ENCODE measurements at regions not wholly inside any gene's neighbourhood (a gene's known extent, or its start where the extent isn't known, plus 50 kb on each side); places are given as distances from the start of the nearest gene placed in this dataset.
"Not testable (repeated sequence)": the region's sequence is repeated elsewhere in the genome, so short reads cannot be mapped to it uniquely, and the experiment has no call there.

DNA sequence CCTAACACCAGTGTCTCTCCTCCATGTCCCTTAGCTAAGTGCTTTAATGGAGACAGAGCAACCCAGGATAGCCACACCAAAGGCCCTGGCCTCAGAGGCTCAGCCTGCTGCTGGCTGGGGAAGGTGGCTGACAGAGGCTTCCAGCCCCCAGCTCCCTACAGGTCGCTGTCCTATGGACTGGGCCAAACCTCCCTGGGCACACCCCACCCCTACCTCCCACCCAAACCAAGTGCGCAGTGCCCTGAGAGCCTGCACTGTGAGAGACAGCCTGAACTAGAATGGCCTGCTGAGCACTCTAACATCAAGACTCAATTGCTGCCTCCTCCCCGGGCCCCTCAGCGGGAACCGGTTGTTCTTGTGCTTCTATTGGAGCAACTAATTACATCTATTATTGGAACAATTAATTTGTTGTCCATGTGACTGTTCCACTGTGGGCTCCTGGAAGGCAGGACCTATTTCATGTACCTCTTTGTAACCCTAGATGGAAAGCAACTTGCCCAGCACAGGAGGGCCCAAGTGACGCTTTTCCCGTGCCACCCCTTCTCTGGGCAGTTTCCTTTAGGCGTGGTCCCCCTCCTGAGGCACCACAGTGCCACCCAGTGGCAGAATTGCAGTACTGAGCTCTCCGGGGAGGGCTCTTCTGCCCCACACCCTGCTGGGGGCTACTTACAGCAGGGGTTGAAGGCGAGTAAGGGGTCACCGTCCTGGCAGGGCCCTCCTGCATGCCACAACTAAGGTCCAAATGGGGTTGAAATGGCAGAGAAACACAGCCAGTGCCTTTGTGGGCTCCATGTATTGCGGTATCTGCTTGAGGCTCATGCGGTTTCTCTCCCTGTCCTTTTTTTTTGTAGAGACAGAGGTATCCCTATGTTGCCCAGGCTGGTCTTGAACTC, 63.7 kb upstream of the WAPL start:
- no peak overlapping the region for H3K27ac ChIP-seq (ENCODE audit: low read depth, low read length)
- H3K9me2 ChIP-seq (replicated peaks; ENCODE audit: insufficient read depth, low read length) = no peaks in the 10 kb centered on the region
- H3K9me3 ChIP-seq (ENCODE audit: insufficient read depth, low read length) = no peaks in the 10 kb centered on the region
- no peaks in the 10 kb centered on the region for H3K27me3 ChIP-seq (ENCODE audit: low read length)
- no peaks in the 10 kb centered on the region for H4K20me1 ChIP-seq (ENCODE audit: low read depth, low read length)
- H3K4me2 ChIP-seq (ENCODE audit: low read depth, low read length, poor library complexity, severe bottlenecking) = no peak overlapping the region
- TF ChIP-seq EZH2phosphoT487 (conservative IDR thresholded peaks at IDR 0.05; ENCODE audit: low read length) = no peak
- TF ChIP-seq, protein P1, sequence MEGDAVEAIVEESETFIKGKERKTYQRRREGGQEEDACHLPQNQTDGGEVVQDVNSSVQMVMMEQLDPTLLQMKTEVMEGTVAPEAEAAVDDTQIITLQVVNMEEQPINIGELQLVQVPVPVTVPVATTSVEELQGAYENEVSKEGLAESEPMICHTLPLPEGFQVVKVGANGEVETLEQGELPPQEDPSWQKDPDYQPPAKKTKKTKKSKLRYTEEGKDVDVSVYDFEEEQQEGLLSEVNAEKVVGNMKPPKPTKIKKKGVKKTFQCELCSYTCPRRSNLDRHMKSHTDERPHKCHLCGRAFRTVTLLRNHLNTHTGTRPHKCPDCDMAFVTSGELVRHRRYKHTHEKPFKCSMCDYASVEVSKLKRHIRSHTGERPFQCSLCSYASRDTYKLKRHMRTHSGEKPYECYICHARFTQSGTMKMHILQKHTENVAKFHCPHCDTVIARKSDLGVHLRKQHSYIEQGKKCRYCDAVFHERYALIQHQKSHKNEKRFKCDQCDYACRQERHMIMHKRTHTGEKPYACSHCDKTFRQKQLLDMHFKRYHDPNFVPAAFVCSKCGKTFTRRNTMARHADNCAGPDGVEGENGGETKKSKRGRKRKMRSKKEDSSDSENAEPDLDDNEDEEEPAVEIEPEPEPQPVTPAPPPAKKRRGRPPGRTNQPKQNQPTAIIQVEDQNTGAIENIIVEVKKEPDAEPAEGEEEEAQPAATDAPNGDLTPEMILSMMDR (IDR thresholded peaks at IDR 0.05; ENCODE audit: insufficient read depth, low read length, poor library complexity, severe bottlenecking) = peak; percentile 83
- no peaks in the 10 kb centered on the region for H3K36me3 ChIP-seq (ENCODE audit: low read length)
- H3K9ac ChIP-seq (ENCODE audit: low read length) = peak overlapping the region; percentile 18; the same call in 1 of the 2 replicates
- H3F3A ChIP-seq (ENCODE audit: insufficient read depth) = no peaks in the 10 kb centered on the region
- no peak overlapping the region for H3K4me3 ChIP-seq (ENCODE audit: insufficient read depth, low read length, poor library complexity, severe bottlenecking)
- H3K79me2 ChIP-seq (ENCODE audit: insufficient read depth, low read length) = no peaks in the 10 kb centered on the region
- peak overlapping the region; percentile 15 for H2AFZ ChIP-seq (ENCODE audit: low read depth, low read length, severe bottlenecking)

DNA sequence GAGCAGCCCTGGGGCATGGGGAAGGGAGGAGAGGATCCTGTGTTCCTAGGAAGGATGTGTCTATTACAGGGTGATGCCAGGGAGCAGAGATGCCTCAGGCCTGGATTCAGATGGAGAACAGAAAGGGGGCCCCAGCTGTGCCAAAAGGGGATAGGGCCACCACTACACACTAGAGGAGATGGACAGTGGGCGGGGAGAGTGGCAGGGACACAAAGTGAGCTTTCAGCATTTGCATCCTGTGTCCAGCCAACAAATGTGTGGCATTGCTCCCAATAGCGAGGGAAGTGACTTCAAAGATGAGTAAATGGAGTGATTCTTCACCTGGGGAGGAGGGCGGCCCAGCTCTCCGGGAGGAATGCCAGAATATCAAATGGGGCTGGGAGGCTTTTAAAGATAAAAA, 64.9 kb upstream of the WAPL start:
- no peak overlapping the region for H3K4me3 ChIP-seq (ENCODE audit: insufficient read depth, low read length, poor library complexity, severe bottlenecking)
- H3K9ac ChIP-seq (ENCODE audit: low read length) = no peak overlapping the region
- TF ChIP-seq EZH2phosphoT487 (conservative IDR thresholded peaks at IDR 0.05; ENCODE audit: low read length) = no peak
- TF ChIP-seq, protein P1 (IDR thresholded peaks at IDR 0.05; ENCODE audit: insufficient read depth, low read length, poor library complexity, severe bottlenecking) = no peak
- H3K27me3 ChIP-seq (ENCODE audit: low read length) = no peaks in the 10 kb centered on the region
- H2AFZ ChIP-seq (ENCODE audit: low read depth, low read length, severe bottlenecking) = no peak overlapping the region
- no peak overlapping the region for H3K4me2 ChIP-seq (ENCODE audit: low read depth, low read length, poor library complexity, severe bottlenecking)
- H3F3A ChIP-seq (ENCODE audit: insufficient read depth) = no peaks in the 10 kb centered on the region
- no peaks in the 10 kb centered on the region for H3K9me3 ChIP-seq (ENCODE audit: insufficient read depth, low read length)
- H3K9me2 ChIP-seq (replicated peaks; ENCODE audit: insufficient read depth, low read length) = no peaks in the 10 kb centered on the region
- H4K20me1 ChIP-seq (ENCODE audit: low read depth, low read length) = no peaks in the 10 kb centered on the region
- H3K27ac ChIP-seq (ENCODE audit: low read depth, low read length) = no peak overlapping the region
- no peaks in the 10 kb centered on the region for H3K36me3 ChIP-seq (ENCODE audit: low read length)
- no peaks in the 10 kb centered on the region for H3K79me2 ChIP-seq (ENCODE audit: insufficient read depth, low read length)

DNA sequence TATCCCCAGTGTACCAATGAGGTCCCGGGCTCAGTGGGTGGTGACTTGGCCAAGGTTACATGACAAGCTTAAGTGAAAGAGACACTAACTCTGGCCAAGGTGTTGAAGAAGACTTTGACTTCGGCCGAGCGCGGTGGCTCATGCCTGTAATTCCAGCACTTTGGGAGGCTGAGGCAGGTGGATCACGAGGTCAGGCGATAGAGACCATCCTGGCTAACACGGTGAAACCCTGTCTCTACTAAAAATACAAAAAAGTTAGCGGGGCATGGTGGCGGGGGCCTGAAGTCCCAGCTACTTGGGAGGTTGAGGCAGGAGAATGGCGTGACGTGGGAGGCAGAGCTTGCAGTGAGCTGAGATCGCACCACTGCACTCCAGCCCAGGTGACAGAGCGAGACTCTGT, 65.6 kb upstream of the OPN4 start:
- H3K4me2 ChIP-seq (ENCODE audit: low read depth, low read length, poor library complexity, severe bottlenecking); H3K9me3 ChIP-seq (ENCODE audit: insufficient read depth, low read length); H3K27me3 ChIP-seq (ENCODE audit: low read length); H3F3A ChIP-seq (ENCODE audit: insufficient read depth); H3K4me3 ChIP-seq (ENCODE audit: insufficient read depth, low read length, poor library complexity, severe bottlenecking); H3K27ac ChIP-seq (ENCODE audit: low read depth, low read length); H2AFZ ChIP-seq (ENCODE audit: low read depth, low read length, severe bottlenecking); H3K9ac ChIP-seq (ENCODE audit: low read length); H3K36me3 ChIP-seq (ENCODE audit: low read length); H4K20me1 ChIP-seq (ENCODE audit: low read depth, low read length); H3K79me2 ChIP-seq (ENCODE audit: insufficient read depth, low read length); H3K9me2 ChIP-seq (replicated peaks; ENCODE audit: insufficient read depth, low read length): not testable (repeated sequence)

DNA sequence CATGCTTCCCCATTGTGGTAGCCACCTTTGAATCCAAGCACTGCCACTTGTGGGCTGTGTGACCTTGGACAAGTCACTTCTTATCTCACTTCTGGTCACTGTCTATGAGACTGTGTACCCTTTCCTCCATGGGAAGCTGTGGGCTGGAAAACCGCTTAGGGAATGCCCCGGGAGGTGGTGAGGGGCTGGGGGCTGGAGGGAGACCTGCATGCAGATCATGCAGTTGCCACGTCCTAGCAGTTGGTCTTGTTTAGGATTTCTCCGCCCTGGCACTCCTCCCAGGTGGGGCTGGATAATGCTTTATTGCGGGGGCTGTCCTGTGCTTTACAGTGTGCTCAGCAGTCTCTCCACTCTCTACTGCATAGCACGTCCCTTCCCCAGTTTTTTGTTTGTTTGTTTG, 62.9 kb upstream of the OPN4 start:
- Histone ChIP-seq H3K27ac (ENCODE audit: low read depth, low read length) (no peak overlapping the region), H3K79me2 (ENCODE audit: insufficient read depth, low read length) (no peaks in the 10 kb centered on the region), H2AFZ (ENCODE audit: low read depth, low read length, severe bottlenecking) (no peak overlapping the region), H3F3A (ENCODE audit: insufficient read depth) (no peaks in the 10 kb centered on the region), H4K20me1 (ENCODE audit: low read depth, low read length) (no peaks in the 10 kb centered on the region), H3K9me3 (ENCODE audit: insufficient read depth, low read length) (no peaks in the 10 kb centered on the region), H3K9ac (ENCODE audit: low read length) (no peak overlapping the region), H3K9me2 (replicated peaks; ENCODE audit: insufficient read depth, low read length) (no peaks in the 10 kb centered on the region), H3K4me3 (ENCODE audit: insufficient read depth, low read length, poor library complexity, severe bottlenecking) (no peak overlapping the region), H3K27me3 (ENCODE audit: low read length) (no peaks in the 10 kb centered on the region), H3K36me3 (ENCODE audit: low read length) (no peaks in the 10 kb centered on the region), H3K4me2 (ENCODE audit: low read depth, low read length, poor library complexity, severe bottlenecking) (no peak overlapping the region)
- no peak for TF ChIP-seq EZH2phosphoT487 (conservative IDR thresholded peaks at IDR 0.05; ENCODE audit: low read length)
- TF ChIP-seq, protein P1 (IDR thresholded peaks at IDR 0.05; ENCODE audit: insufficient read depth, low read length, poor library complexity, severe bottlenecking) = no peak
